K562 (cell line): ENCODE measurements at regions not wholly inside any gene's neighbourhood (a gene's known extent, or its start where the extent isn't known, plus 50 kb on each side); places are given as distances from the start of the nearest gene placed in this dataset.

Source experiments
- ATAC-seq: fragments of 200-7000 bp; cut with Tn5 transposase; 3 replicates; pipeline ENCODE4 v1.9.1; 2020; ENCODE audit warnings: moderate library complexity
- BruUV-seq: library from RNA; stranded (reverse); fragments of 400-500 nt; replicated peaks from 2 replicates; lab custom pipeline; 2021; lab: Mats Ljungman, UMichigan
- CTCF ChIA-PET: fragments of 300-600 bp; formaldehyde crosslinking; extraction: SDS; loops from one replicate; lab custom pipeline; 2021; ENCODE audit warnings: low intra/inter-chr PET ratio; lab: Yijun Ruan, JAX
- POLR2A ChIA-PET: fragments of 300-600, 350-650 bp; sonication (Branson Sonifier 250); formaldehyde crosslinking; extraction: SDS; loops from one replicate; lab custom pipeline; 2021; ENCODE audit warnings: antibody characterized with exemption, inconsistent platforms; lab: Yijun Ruan, JAX
- DNase-seq, 4 experiments: peaks; one replicate each; pipeline versions ENCODE4 v3.0.0 to v3.0.0-alpha.2; 2011 to 2018; ENCODE audit warnings: low spot score in 3 of 4, mixed read lengths in 3 of 4; ENCODE audit errors: extremely low read depth in 1 of 4
- FAIRE-seq: peaks from 2 replicates; lab custom pipeline; 2011; peaks lifted over from hg19 to GRCh38; lab: Jason Lieb, UNC
- H2AFZ ChIP-seq: 2 replicates; pipeline ENCODE4 v1.6.0; 2011; ENCODE audit warnings: low read depth, low read length, control low read depth, inconsistent platforms
- H3K27ac ChIP-seq: fragments of 200-600 bp; 3 replicates; pipeline ENCODE4 v1.8.0; 2011; ENCODE audit warnings: low read depth, mild to moderate bottlenecking, control low read depth, inconsistent platforms, low read length, moderate library complexity, mixed read lengths; ENCODE audit errors: extremely low read depth
- H3K27me3 ChIP-seq, 2 experiments: fragments of 300-600 bp in 1 of 2; 2 replicates in 1 of 2; 3 replicates in 1 of 2; pipeline versions ENCODE4 v1.6.0 to v1.8.0; 2011; ENCODE audit warnings: inconsistent platforms in 2 of 2, low read length in 2 of 2, mild to moderate bottlenecking in 1 of 2, mixed read lengths in 1 of 2, moderate library complexity in 1 of 2; ENCODE audit not compliant: control insufficient read depth in 2 of 2, insufficient read depth in 2 of 2
- H3K36me3 ChIP-seq: fragments of 300-600 bp; 3 replicates; pipeline ENCODE4 v1.8.0; 2011; ENCODE audit warnings: mild to moderate bottlenecking, low read length, inconsistent platforms; ENCODE audit not compliant: control insufficient read depth, insufficient read depth
- H3K4me1 ChIP-seq, 2 experiments: fragments of 200-600 bp in 1 of 2; replicated peaks in 1 of 2; 2 replicates in 1 of 2; 3 replicates in 1 of 2; pipeline versions ENCODE4 v1.5.1 to v1.8.0; 2011; ENCODE audit warnings: inconsistent platforms in 2 of 2, low read length in 2 of 2, mild to moderate bottlenecking in 1 of 2, mixed read lengths in 1 of 2, moderate library complexity in 1 of 2; ENCODE audit not compliant: control insufficient read depth in 2 of 2, insufficient read depth in 2 of 2
- H3K4me2 ChIP-seq: 2 replicates; pipeline ENCODE4 v1.6.1; 2011; ENCODE audit warnings: low read length, control low read depth, inconsistent platforms, mixed read lengths; ENCODE audit not compliant: insufficient read depth
- H3K4me3 ChIP-seq: fragments of 200-600 bp; sonication (generic), shearing (Covaris generic); 2 replicates; pipeline ENCODE4 v1.5.1; 2016; ENCODE audit warnings: control low read depth, inconsistent platforms
- H3K79me2 ChIP-seq: fragments of 200-600 bp; 3 replicates; pipeline ENCODE4 v1.8.0; 2011; ENCODE audit warnings: low read length, inconsistent platforms; ENCODE audit not compliant: control insufficient read depth, insufficient read depth
- H3K9ac ChIP-seq, 2 experiments: 2 replicates each; pipeline versions ENCODE4 v1.6.0 to v1.6.1; 2011; ENCODE audit warnings: low read depth in 2 of 2, low read length in 2 of 2, control low read depth in 1 of 2, inconsistent platforms in 1 of 2, mild to moderate bottlenecking in 1 of 2, mixed read lengths in 1 of 2; ENCODE audit not compliant: insufficient read depth in 1 of 2
- H3K9me1 ChIP-seq: one replicate; pipeline ENCODE4 v1.6.0; 2011; ENCODE audit warnings: inconsistent platforms, mild to moderate bottlenecking, low read length, moderate library complexity; ENCODE audit not compliant: control insufficient read depth, insufficient read depth
- H3K9me3 ChIP-seq: replicated peaks from 2 replicates; pipeline ENCODE4 v1.5.1; 2011; ENCODE audit warnings: low read depth, low read length, inconsistent platforms; ENCODE audit not compliant: control insufficient read depth, insufficient read depth
- H4K20me1 ChIP-seq: replicated peaks from 2 replicates; pipeline ENCODE4 v1.6.1; 2011; ENCODE audit warnings: low read length, inconsistent platforms, mixed read lengths; ENCODE audit not compliant: control insufficient read depth, insufficient read depth
- NCOR1 ChIP-seq: fragments of 450-650 bp; IDR thresholded peaks from 2 replicates; pipeline ENCODE4 v1.6.1; 2016; ENCODE audit warnings: mild to moderate bottlenecking, moderate library complexity
- WGBS: fragments of 100-300 bp; shearing (Covaris generic); methylation state at CpG from one replicate; pipeline ENCODE4 v1.1.6; 2016; ENCODE audit warnings: low coverage, mixed read lengths; ENCODE audit not compliant: insufficient coverage; ENCODE audit errors: missing lambda C conversion rate; 5-methylcytosine and 5-hydroxymethylcytosine counted together
- in situ Hi-C: fragments of 300-500 bp; cut with MboI; formaldehyde crosslinking; loops from 4 replicates; pipeline ENCODE4 v1.15.0; 2018; ENCODE audit warnings: inconsistent platforms, mixed read lengths
- intact Hi-C: fragments of 100-400 bp; cut with micrococcal nuclease; formaldehyde crosslinking; loops from 2 replicates; pipeline ENCODE4 v1.14.2; 2022
- TF ChIP-seq, protein P1 (sequence below), 3 experiments: fragments of 200-800 bp in 1 of 3; fragments of 250-450 bp in 1 of 3; fragments of 450-650 bp in 1 of 3; sonication (Bioruptor Pico) in 1 of 3; sonication (Bioruptor generic) in 1 of 3; formaldehyde crosslinking in 1 of 3; IDR thresholded peaks; 2 replicates each; pipeline versions ENCODE4 v1.6.1 to v1.8.0; 2016 to 2022; ENCODE audit warnings: mild to moderate bottlenecking in 2 of 3, missing genetic modification characterization in 2 of 3, missing compliant biosample characterization in 1 of 3, moderate library complexity in 1 of 3

- WGBS: 1% methylated on average over 6 of the region's 6 CpGs
- Histone ChIP-seq H3K4me2 (no peak overlapping the region), H3K4me3 (no peak overlapping the region), H3K4me1 (no peaks in the 10 kb centered on the region), H3K9ac (no peak overlapping the region), H3K36me3 (no peaks in the 10 kb centered on the region), H3K27me3 (peaks cover 35 to 61% of the 10 kb centered on the region in 2 experiments; a peak in 4 of 5 replicates), H4K20me1 (no peaks in the 10 kb centered on the region; the same call in 1 of the 2 replicates), H2AFZ (no peak overlapping the region), H3K79me2 (no peaks in the 10 kb centered on the region), H3K9me1 (no peaks in the 10 kb centered on the region), H3K27ac (no peak overlapping the region), H3K9me3 (no peaks in the 10 kb centered on the region)
- ChIA-PET CTCF (no interaction called here), POLR2A (interaction anchor here (0.5 kb wide), 1 partner anchor 68 kb away, joined by 3 read pairs; no protein-coding TSS in a partner anchor)
- DNase-seq (no peak), ATAC-seq (no peak), FAIRE-seq (no peak)
- TF ChIP-seq NCOR1: no peak
- TF ChIP-seq, protein P1, sequence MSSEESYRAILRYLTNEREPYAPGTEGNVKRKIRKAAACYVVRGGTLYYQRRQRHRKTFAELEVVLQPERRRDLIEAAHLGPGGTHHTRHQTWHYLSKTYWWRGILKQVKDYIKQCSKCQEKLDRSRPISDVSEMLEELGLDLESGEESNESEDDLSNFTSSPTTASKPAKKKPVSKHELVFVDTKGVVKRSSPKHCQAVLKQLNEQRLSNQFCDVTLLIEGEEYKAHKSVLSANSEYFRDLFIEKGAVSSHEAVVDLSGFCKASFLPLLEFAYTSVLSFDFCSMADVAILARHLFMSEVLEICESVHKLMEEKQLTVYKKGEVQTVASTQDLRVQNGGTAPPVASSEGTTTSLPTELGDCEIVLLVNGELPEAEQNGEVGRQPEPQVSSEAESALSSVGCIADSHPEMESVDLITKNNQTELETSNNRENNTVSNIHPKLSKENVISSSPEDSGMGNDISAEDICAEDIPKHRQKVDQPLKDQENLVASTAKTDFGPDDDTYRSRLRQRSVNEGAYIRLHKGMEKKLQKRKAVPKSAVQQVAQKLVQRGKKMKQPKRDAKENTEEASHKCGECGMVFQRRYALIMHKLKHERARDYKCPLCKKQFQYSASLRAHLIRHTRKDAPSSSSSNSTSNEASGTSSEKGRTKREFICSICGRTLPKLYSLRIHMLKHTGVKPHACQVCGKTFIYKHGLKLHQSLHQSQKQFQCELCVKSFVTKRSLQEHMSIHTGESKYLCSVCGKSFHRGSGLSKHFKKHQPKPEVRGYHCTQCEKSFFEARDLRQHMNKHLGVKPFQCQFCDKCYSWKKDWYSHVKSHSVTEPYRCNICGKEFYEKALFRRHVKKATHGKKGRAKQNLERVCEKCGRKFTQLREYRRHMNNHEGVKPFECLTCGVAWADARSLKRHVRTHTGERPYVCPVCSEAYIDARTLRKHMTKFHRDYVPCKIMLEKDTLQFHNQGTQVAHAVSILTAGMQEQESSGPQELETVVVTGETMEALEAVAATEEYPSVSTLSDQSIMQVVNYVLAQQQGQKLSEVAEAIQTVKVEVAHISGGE (CRISPR knock-in tag; IDR thresholded peaks at IDR 0.05): no peak
- BruUV-seq: no TSS peak
- in situ Hi-C loops: no loop called here
- intact Hi-C loops: no loop called here
Observed at GRCh38 chr7:156090988-156091387, 278.7 kb upstream of the SHH start.
